GM04503 (cell line): ENCODE measurements at regions not wholly inside any gene's neighbourhood (a gene's known extent, or its start where the extent isn't known, plus 50 kb on each side); places are given as distances from the start of the nearest gene placed in this dataset.
"Not testable (repeated sequence)": the region's sequence is repeated elsewhere in the genome, so short reads cannot be mapped to it uniquely, and the experiment has no call there.

Experiments used
- DNase-seq: peaks from one replicate; pipeline ENCODE4 v3.0.0-alpha.2; 2012; ENCODE audit warnings: low read depth

GRCh38 chr21:24514081-24514733 lies 1093.1 kb downstream of the MRPL39 start:
- no peak for DNase-seq

- no peak for DNase-seq
Measured at GRCh38 chr21:24509131-24509530, 1098.2 kb downstream of the MRPL39 start.

- no peak for DNase-seq
Measured at GRCh38 chr21:24486973-24487372, 1120.3 kb downstream of the MRPL39 start.

GRCh38 chr21:24483361-24483760 lies 1123.9 kb downstream of the MRPL39 start:
- DNase-seq: not testable (repeated sequence)

GRCh38 chr21:24470852-24471251 lies 1136.4 kb downstream of the MRPL39 start:
- DNase-seq: no peak

- no peak for DNase-seq
Measured at GRCh38 chr21:24456358-24456757, 1150.9 kb downstream of the MRPL39 start.

GRCh38 chr21:24450119-24450518 lies 1157.2 kb downstream of the MRPL39 start:
- no peak for DNase-seq

- no peak for DNase-seq
Measured at GRCh38 chr21:24445517-24445916, 1161.8 kb downstream of the MRPL39 start.

GRCh38 chr21:24444736-24445135 lies 1162.5 kb downstream of the MRPL39 start:
- DNase-seq: no peak

GRCh38 chr21:24436236-24436635 lies 1171.0 kb downstream of the MRPL39 start:
- DNase-seq: no peak

GRCh38 chr21:24428591-24429199 lies 1178.6 kb downstream of the MRPL39 start:
- DNase-seq: no peak

GRCh38 chr21:24424776-24425175 lies 1182.5 kb downstream of the MRPL39 start:
- DNase-seq: no peak

- no peak for DNase-seq
Measured at GRCh38 chr21:24423546-24423945, 1183.7 kb downstream of the MRPL39 start.

GRCh38 chr21:24420689-24421088 lies 1186.6 kb downstream of the MRPL39 start:
- no peak for DNase-seq

GRCh38 chr21:24419641-24420040 lies 1187.6 kb downstream of the MRPL39 start:
- not testable (repeated sequence) for DNase-seq

- no peak for DNase-seq
Measured at GRCh38 chr21:24418671-24419070, 1188.6 kb downstream of the MRPL39 start.

- no peak for DNase-seq
Measured at GRCh38 chr21:24411429-24411828, 1195.9 kb downstream of the MRPL39 start.

GRCh38 chr21:24403221-24403620 lies 1204.1 kb downstream of the MRPL39 start:
- DNase-seq: no peak

- no peak for DNase-seq
Measured at GRCh38 chr21:24395320-24395923, 1211.9 kb downstream of the MRPL39 start.

- DNase-seq: no peak
Measured at GRCh38 chr21:24375201-24375600, 1232.1 kb downstream of the MRPL39 start.

GRCh38 chr21:24372506-24372905 lies 1234.8 kb downstream of the MRPL39 start:
- DNase-seq: no peak

GRCh38 chr21:24369746-24370145 lies 1237.5 kb downstream of the MRPL39 start:
- no peak for DNase-seq

GRCh38 chr21:24369278-24369677 lies 1238.0 kb downstream of the MRPL39 start:
- no peak for DNase-seq

- no peak for DNase-seq
Measured at GRCh38 chr21:24367936-24368335, 1239.3 kb downstream of the MRPL39 start.
